RPMI8226 (cell line): ENCODE measurements at regions not wholly inside any gene's neighbourhood (a gene's known extent, or its start where the extent isn't known, plus 50 kb on each side); places are given as distances from the start of the nearest gene placed in this dataset.

Experiments used
- DNase-seq: peaks from one replicate; pipeline ENCODE4 v3.0.0-alpha.2; 2015

DNA sequence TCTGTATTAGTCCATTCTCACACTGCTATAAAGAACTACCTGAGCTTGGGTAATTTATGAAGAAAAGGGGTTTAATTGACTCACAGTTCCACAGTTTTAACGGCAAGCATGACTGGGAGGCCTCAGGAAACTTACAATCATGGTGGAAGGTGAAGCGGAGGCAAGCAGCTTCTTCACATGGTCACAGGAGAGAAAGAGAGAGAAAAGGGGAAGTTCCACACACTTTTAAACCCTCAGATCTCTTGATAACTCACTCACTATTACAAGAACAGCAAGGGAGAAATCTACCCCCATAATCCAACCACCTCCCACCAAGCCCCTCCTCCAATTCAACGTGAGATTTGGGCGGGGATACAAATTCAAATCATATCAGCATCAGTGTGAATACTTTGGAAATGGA lies 133.4 kb upstream of the SLC30A5 start:
- no peak for DNase-seq

- DNase-seq: no peak
Measured at GRCh38 chr5:68960961-68961360, 132.9 kb upstream of the SLC30A5 start.

GRCh38 chr5:68961762-68962161 lies 132.1 kb upstream of the SLC30A5 start:
- no peak for DNase-seq

- peak; percentile 49 for DNase-seq
Measured at GRCh38 chr5:68962757-68963484, 130.9 kb upstream of the SLC30A5 start.

DNA sequence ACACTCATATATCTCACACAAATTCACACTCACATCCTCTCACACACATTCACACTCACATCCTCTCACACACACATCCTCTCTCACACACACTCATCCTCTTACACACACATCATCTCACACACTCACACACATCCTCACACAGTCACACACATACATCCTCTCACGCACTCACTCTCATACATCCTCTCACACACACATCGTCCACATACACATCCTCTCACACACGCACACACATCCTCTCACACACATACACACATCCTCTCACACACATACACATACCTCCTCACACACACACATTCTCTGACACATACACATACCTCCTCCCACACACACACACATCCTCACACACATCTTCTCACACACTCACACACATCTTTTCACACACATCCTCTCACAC lies 129.1 kb upstream of the SLC30A5 start:
- DNase-seq: no peak

DNA sequence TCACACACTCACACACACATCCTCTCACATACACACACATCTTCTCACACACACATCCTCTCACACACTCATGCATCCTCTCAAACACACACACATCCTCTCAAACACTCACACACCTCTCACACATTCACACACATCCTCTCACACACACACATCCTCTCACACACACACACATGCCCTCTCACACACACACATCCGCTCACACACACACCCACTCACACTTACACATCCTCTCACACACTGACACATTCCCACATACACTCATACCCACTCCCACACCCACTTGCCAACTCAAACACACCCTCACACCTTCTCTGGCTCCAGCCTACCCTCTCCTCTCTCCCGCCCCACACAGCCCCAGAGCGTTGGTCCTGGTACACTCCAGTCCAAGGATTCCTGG lies 127.9 kb upstream of the SLC30A5 start:
- no peak for DNase-seq

- DNase-seq: no peak
Measured at GRCh38 chr5:68966596-68966995, 127.2 kb upstream of the SLC30A5 start.

GRCh38 chr5:68968429-68968828 lies 125.4 kb upstream of the SLC30A5 start:
- DNase-seq: no peak

GRCh38 chr5:68970617-68971016 lies 123.2 kb upstream of the SLC30A5 start:
- no peak for DNase-seq

DNA sequence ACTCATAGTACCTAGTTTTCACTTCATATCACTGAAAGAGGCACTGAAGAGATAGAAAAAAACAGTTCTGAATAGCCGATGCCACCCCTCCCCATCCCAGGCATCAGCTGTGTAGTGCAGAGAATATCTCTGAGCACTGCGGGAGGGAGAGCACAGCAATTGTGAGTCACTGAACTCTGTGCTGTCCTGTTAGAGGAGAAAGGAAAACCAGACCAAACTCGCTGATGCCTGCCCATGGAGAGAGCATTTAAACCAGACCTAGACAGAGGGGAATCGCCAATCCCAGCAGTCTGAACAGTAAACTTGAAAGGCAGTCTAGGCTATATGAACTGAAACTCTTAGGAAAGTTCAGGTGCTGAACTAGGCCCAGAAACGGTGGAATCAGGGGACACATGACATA lies 120.1 kb upstream of the SLC30A5 start:
- no peak for DNase-seq

DNA sequence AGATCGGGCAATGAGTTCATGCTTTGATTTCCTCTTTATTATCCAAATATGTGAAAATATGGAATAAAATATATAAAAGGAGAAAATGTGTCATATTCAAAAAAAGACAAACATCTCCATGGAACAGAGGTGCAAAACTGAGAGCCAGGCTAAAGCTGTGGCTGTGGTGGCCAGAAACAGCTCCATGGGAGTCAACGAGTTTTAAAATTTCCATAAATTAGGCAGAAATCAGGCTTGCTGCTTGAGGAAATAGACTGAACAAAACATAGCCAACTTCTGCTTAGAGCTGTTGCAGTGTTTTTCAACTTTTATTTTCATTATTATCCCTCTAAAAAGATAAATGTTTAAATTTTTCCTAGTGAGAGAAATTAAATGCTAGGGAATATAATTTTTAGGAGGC lies 110.8 kb upstream of the SLC30A5 start:
- no peak for DNase-seq

- DNase-seq: no peak
Measured at GRCh38 chr5:68983959-68984358, 109.9 kb upstream of the SLC30A5 start.

DNA sequence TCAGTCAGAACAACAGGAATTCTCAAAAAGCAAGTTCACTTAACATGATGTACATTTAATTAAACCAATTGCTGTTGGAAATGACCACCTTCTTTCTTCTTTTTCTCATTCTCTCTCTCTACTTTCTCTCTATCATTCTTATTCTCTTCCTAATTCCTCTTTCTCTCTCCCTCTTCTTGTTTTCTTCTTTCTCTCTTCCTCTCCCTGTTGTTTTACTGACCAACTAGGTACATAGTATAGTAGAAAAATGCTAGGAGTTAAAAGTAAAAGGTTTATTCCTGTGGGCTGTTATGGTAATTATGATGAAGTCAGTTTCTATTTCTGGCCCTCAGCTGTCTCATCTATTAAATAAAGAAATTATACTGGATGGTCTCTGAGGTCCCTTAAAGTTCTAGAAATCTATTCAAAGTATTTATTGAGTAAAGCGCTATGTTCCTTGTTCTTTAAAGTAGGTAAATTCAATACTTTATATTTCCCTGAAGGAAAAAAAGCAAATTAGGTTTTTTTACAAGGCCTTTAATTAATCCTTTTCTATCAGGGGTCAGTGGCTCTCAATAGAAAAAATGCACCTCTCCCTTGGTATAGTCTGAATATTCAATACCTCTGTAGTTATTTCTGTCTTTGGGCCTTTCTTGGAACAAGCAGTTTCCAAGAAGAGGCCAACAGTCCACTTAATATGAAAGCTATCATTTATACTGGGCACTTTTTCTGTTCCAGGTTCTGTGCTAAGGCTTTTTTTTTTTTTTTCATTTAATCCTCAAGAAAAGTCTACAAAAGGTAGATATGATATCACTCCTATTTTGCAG lies 102.3 kb upstream of the SLC30A5 start:
- DNase-seq: no peak

DNA sequence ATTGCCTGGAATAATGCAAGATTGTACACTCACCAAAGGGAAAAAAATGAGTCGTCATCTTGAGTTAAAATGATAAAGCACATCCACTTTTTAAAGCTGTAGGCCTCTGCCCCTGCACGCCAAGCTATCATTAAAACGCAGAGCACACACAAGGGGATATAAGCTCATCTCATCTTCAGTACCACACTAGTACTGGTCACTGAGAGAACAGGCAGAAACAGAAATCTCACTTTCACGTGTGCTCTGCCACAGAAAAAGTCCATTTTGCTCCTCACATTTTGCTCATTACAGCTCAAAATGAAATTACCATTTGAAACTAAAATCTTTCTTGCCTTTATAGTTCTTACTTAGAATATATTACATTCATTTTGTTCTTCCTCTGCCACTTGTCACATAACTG lies 99.2 kb upstream of the SLC30A5 start:
- no peak for DNase-seq

GRCh38 chr5:68995845-68996545 lies 97.8 kb upstream of the SLC30A5 start:
- DNase-seq: no peak

DNA sequence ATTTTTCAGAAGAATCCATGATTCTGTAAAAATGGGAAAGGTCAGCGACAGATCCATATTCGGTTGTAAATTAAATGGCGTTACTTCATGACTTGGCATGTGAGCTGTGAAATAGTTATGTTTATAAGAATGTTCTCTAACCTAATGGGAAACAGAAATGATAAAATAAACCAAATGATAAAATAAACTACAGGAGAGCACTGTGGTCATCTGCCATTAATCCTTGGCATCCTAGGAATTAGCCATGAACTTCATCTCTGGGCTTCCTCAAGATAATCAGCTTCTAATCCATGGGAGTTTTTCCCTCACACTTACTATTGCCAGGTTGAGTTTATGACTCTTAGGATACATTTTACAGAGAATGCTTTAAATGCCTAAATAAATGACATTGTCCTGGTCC lies 94.6 kb upstream of the SLC30A5 start:
- no peak for DNase-seq

DNA sequence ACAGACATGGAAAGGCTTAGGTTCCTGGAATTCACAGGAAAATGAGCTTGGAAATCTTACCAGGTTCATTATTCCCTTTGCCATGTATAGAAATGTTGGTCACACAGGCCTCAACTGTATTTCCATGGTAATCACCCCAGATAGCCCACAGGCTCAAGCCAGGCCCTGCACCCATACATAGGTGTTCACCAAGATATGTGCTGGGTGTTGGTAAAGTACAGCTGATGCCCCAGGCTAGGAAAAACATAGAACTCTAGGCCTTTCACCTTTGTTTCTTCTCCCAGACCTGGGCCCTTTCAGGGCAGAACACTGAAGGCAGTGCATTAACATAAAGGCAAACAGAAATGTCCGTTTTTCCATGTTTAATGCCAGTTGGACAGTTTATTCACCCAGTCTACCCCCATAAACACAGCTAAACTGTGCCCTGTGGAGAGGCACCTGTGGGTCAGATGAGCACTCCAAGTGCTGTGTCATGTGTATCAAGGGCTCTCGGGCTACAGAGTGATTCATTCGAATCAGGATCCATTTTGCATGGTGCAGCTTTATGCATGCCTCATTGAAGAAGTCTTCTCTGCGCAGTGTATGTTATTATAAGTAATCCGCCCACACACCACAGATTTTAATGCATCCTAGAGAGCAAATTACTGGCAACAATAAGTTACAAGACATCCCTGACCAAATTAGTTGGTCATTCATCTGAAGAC lies 93.4 kb upstream of the SLC30A5 start:
- no peak for DNase-seq

DNA sequence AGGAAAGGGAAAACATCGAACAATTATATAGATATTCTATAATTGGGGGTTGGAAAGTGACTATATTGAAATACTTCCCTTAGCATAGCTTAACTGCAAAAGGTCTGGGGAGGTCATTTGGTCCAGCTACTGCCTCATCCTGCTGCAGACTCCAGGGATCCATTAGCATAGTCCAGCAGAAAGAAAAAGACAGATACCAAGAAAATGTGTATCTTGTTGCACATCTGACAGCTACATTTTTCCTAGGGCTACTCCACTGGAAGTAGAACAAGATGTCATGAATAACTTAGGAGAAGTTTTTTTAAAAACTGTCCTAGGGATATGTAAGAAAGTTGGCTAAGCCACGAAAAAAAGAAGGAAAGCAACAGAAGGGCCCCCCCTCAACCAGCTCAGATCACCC lies 92.9 kb upstream of the SLC30A5 start:
- no peak for DNase-seq

GRCh38 chr5:69001627-69002026 lies 92.2 kb upstream of the SLC30A5 start:
- no peak for DNase-seq

DNA sequence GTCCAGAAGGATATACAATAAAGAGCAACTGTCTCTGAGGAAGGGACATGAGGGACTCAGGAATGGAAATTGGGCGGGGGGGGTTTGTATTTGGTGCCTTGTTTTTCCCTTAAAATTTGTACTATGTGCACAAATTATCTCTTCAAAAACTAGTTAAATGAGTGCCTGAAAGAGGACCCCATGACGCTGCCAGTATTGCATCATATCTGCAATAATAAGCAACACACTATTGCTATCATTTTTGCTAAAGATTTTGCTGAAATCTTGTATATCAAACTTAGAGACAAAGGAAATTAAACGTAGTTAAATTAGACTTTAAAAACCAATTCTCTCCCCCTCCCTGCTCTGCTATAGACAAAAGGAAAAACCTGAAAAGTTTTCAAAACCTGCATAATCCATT lies 89.7 kb upstream of the SLC30A5 start:
- DNase-seq: no peak

- no peak for DNase-seq
Measured at GRCh38 chr5:69004676-69005075, 89.1 kb upstream of the SLC30A5 start.

- no peak for DNase-seq
Measured at GRCh38 chr5:69006030-69006429, 87.8 kb upstream of the SLC30A5 start.

GRCh38 chr5:69007163-69007562 lies 86.7 kb upstream of the SLC30A5 start:
- no peak for DNase-seq
